ENCODE measurements at regions not wholly inside any gene's neighbourhood (a gene's known extent, or its start where the extent isn't known, plus 50 kb on each side); places are given as distances from the start of the nearest gene placed in this dataset.

DNA sequence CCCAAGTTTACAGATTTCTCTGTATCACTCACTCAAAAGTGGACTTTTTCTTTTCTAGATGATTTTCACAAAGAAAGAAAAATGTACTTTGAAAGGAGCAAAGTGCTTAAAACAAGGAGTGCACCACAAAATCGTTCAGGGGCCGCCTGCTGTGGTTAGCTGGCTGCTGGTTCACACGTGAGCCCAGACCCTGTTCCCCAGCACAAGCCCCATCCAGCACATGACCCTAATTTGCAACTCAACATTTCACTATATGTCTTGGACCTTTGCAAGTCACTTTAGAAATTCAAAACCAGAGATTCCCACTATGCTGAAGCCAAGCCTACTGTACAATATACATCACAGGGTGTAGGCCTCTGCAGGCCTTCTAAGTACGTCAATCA is 95.5 kb upstream of the NHSL1 start:
- intact Hi-C loops (cut with micrococcal nuclease) = loop anchor here (5.0 to 10.0 kb wide), 3 partner anchors 477 to 773 kb away; no protein-coding TSS in a partner anchor
- Histone ChIP-seq H3K27ac (ENCODE audit: low read depth, low read length) (no peak overlapping the region), H3K4me1 (ENCODE audit: control insufficient read depth in 2 of 2, insufficient read depth in 2 of 2, low read length in 2 of 2) (peaks cover 0 to 11% of the 10 kb centered on the region in 2 donors), H3K9me3 (ENCODE audit: control insufficient read depth in 2 of 3, low read length in 3 of 3) (no peaks in the 10 kb centered on the region), H3K27me3 (ENCODE audit: control insufficient read depth in 2 of 2, insufficient read depth in 2 of 2, low read length in 2 of 2) (no peaks in the 10 kb centered on the region), H3K4me3 (ENCODE audit: low read length) (no peak overlapping the region), H3K36me3 (ENCODE audit: control insufficient read depth in 2 of 3, insufficient read depth in 3 of 3, low read length in 3 of 3) (no peaks in the 10 kb centered on the region)
- Mint-ChIP-seq H3K36me3 (no peaks in the 10 kb centered on the region), H3K9me3 (no peaks in the 10 kb centered on the region), H3K4me3 (no peak overlapping the region), H3K27me3 (peaks cover 0 to 3% (median 0%) of the 10 kb centered on the region in 5 donors), H3K27ac (no peak overlapping the region), H3K4me1 (peaks cover 9 to 18% (median 14%) of the 10 kb centered on the region in 7 donors)
- ATAC-seq (no peak), DNase-seq (no peak)
- ChIA-PET CTCF (interaction anchor here (1.7 kb wide), 1 partner anchor 171 kb away, joined by 6 read pairs; no protein-coding TSS in a partner anchor), POLR2A (no interaction called here)

- H3K27me3 ChIP-seq (ENCODE audit: control insufficient read depth in 2 of 2, insufficient read depth in 2 of 2, low read length in 2 of 2) = no peaks in the 10 kb centered on the region
- CTCF ChIA-PET = no interaction called here
- H3K36me3 ChIP-seq (ENCODE audit: control insufficient read depth in 2 of 3, insufficient read depth in 3 of 3, low read length in 3 of 3) = no peaks in the 10 kb centered on the region
- no peak overlapping the region for H3K27ac Mint-ChIP-seq
- ATAC-seq (no peak), DNase-seq (no peak)
- no peak overlapping the region for H3K4me3 ChIP-seq (ENCODE audit: low read length)
- intact Hi-C loops (cut with micrococcal nuclease) = loop anchor here in 1 of 2 donors (10.0 kb wide), 1 partner anchor 629 kb away; no protein-coding TSS in a partner anchor
- H3K4me1 Mint-ChIP-seq = peaks cover 9 to 18% (median 13%) of the 10 kb centered on the region in 7 donors
- H3K27ac ChIP-seq (ENCODE audit: low read depth, low read length) = no peak overlapping the region
- no peaks in the 10 kb centered on the region for H3K9me3 ChIP-seq (ENCODE audit: control insufficient read depth in 2 of 3, low read length in 3 of 3)
- POLR2A ChIA-PET = no interaction called here
- H3K27me3 Mint-ChIP-seq = peaks cover 0 to 6% (median 0%) of the 10 kb centered on the region in 5 donors
- H3K36me3 Mint-ChIP-seq = no peaks in the 10 kb centered on the region
- H3K4me3 Mint-ChIP-seq = no peak overlapping the region
- H3K9me3 Mint-ChIP-seq = no peaks in the 10 kb centered on the region
- peaks cover 0 to 11% of the 10 kb centered on the region in 2 donors for H3K4me1 ChIP-seq (ENCODE audit: control insufficient read depth in 2 of 2, insufficient read depth in 2 of 2, low read length in 2 of 2)
These were observed 96.8 kb upstream of the NHSL1 start for GRCh38 chr6:138596126-138596525.

- CTCF ChIA-PET = no interaction called here
- H3K4me1 ChIP-seq (ENCODE audit: control insufficient read depth in 2 of 2, insufficient read depth in 2 of 2, low read length in 2 of 2) = peaks cover 0 to 11% of the 10 kb centered on the region in 2 donors
These were observed 97.3 kb upstream of the NHSL1 start for GRCh38 chr6:138596591-138596990.

DNA sequence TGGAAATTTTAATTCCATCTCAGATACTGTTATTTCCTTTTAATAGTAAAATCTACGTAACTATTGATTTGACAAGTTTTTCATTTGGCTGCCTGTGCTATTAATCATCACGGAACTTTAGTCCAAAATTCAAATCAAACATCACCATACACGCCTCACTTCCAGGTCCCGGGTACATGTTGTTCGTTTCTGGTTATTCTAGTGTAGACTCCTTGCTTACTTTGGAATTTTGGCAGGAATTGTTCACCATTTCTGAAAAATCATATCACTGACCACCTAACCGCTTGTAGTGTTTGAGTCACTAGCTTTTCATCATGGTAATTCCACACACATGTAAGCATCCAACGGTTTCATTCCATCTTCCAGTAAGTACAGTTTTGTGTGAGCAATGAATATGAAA is 98.0 kb upstream of the NHSL1 start:
- ChIA-PET POLR2A (no interaction called here), CTCF (no interaction called here)
- peaks cover 0 to 14% (median 3%) of the 10 kb centered on the region in 5 donors for H3K27me3 Mint-ChIP-seq
- no peaks in the 10 kb centered on the region for H3K9me3 ChIP-seq (ENCODE audit: control insufficient read depth in 2 of 3, low read length in 3 of 3)
- ATAC-seq = no peak
- H3K36me3 ChIP-seq (ENCODE audit: control insufficient read depth in 2 of 3, insufficient read depth in 3 of 3, low read length in 3 of 3) = no peaks in the 10 kb centered on the region
- H3K27ac ChIP-seq (ENCODE audit: low read depth, low read length) = no peak overlapping the region
- peaks cover 0 to 11% of the 10 kb centered on the region in 2 donors for H3K4me1 ChIP-seq (ENCODE audit: control insufficient read depth in 2 of 2, insufficient read depth in 2 of 2, low read length in 2 of 2)
- peaks cover 9 to 18% (median 13%) of the 10 kb centered on the region in 7 donors for H3K4me1 Mint-ChIP-seq
- intact Hi-C loops (cut with micrococcal nuclease) = loop anchor here in 1 of 2 donors (10.0 kb wide), 1 partner anchor 627 kb away; no protein-coding TSS in a partner anchor
- no peak overlapping the region for H3K4me3 Mint-ChIP-seq
- H3K27ac Mint-ChIP-seq = no peak overlapping the region
- H3K4me3 ChIP-seq (ENCODE audit: low read length) = no peak overlapping the region
- no peaks in the 10 kb centered on the region for H3K27me3 ChIP-seq (ENCODE audit: control insufficient read depth in 2 of 2, insufficient read depth in 2 of 2, low read length in 2 of 2)
- no peaks in the 10 kb centered on the region for H3K9me3 Mint-ChIP-seq
- H3K36me3 Mint-ChIP-seq = no peaks in the 10 kb centered on the region
- no peak for DNase-seq

More at GRCh38 chr6:138596591-138596990, 97.3 kb upstream of the NHSL1 start:
- Histone ChIP-seq H3K27me3 (ENCODE audit: control insufficient read depth in 2 of 2, insufficient read depth in 2 of 2, low read length in 2 of 2) (no peaks in the 10 kb centered on the region), H3K9me3 (ENCODE audit: control insufficient read depth in 2 of 3, low read length in 3 of 3) (no peaks in the 10 kb centered on the region), H3K4me3 (ENCODE audit: low read length) (no peak overlapping the region), H3K36me3 (ENCODE audit: control insufficient read depth in 2 of 3, insufficient read depth in 3 of 3, low read length in 3 of 3) (no peaks in the 10 kb centered on the region), H3K27ac (ENCODE audit: low read depth, low read length) (no peak overlapping the region)
- no peaks in the 10 kb centered on the region for H3K9me3 Mint-ChIP-seq
- H3K27me3 Mint-ChIP-seq = peaks cover 0 to 10% (median 0%) of the 10 kb centered on the region in 5 donors
- H3K4me1 Mint-ChIP-seq = peaks cover 9 to 18% (median 13%) of the 10 kb centered on the region in 7 donors
- H3K36me3 Mint-ChIP-seq = no peaks in the 10 kb centered on the region
- no peak for DNase-seq
- H3K4me3 Mint-ChIP-seq = no peak overlapping the region
- POLR2A ChIA-PET = no interaction called here
- no peak for ATAC-seq
- H3K27ac Mint-ChIP-seq = no peak overlapping the region
- intact Hi-C loops (cut with micrococcal nuclease) = loop anchor here in 1 of 2 donors (10.0 kb wide), 1 partner anchor 628 kb away; no protein-coding TSS in a partner anchor

DNA sequence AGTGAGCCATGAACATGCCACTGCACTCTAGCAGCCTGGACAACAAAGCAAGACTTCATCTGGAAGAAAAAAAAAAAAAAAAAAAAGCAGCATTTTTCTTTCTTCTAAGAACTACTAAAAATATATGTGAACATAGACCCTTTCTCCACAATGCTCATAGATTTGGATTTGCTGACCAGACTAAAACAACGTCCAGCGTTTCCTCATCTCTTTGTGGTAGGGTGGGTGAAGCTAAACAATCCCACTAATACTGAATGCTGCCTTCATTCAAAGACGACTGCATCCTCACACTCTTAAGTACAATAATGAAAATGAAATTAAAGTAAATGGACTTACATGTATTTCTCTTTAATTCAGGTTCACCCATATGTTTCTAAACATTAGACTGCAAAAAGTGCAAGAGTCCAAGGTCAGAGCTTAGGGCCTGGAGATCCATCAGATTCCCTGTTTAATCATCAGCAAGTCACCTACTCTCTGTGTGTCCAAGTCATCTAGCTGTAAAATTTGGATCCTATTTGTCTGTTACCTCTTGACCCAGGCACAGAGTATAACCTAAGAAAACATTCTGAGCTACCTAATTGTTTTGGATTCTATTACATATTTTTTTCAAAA is 99.4 kb upstream of the NHSL1 start:
- intact Hi-C loops (cut with micrococcal nuclease) = loop anchor here in 1 of 2 donors (10.0 kb wide), 1 partner anchor 626 kb away; no protein-coding TSS in a partner anchor
- no peaks in the 10 kb centered on the region for H3K9me3 ChIP-seq (ENCODE audit: control insufficient read depth in 2 of 3, low read length in 3 of 3)
- Mint-ChIP-seq H3K27ac (no peak overlapping the region), H3K36me3 (no peaks in the 10 kb centered on the region), H3K27me3 (peaks cover 5 to 26% (median 9%) of the 10 kb centered on the region in 5 donors), H3K4me3 (no peak overlapping the region), H3K4me1 (peaks cover 0 to 6% (median 1%) of the 10 kb centered on the region in 7 donors), H3K9me3 (no peaks in the 10 kb centered on the region)
- no peak overlapping the region for H3K4me3 ChIP-seq (ENCODE audit: low read length)
- POLR2A ChIA-PET = no interaction called here
- CTCF ChIA-PET = interaction anchor here (0.6 kb wide), 1 partner anchor 171 kb away, joined by 3 read pairs; no protein-coding TSS in a partner anchor
- DNase-seq = no peak
- H3K36me3 ChIP-seq (ENCODE audit: control insufficient read depth in 2 of 3, insufficient read depth in 3 of 3, low read length in 3 of 3) = no peaks in the 10 kb centered on the region
- no peak overlapping the region for H3K27ac ChIP-seq (ENCODE audit: low read depth, low read length)
- H3K4me1 ChIP-seq (ENCODE audit: control insufficient read depth in 2 of 2, insufficient read depth in 2 of 2, low read length in 2 of 2) = no peaks in the 10 kb centered on the region
- H3K27me3 ChIP-seq (ENCODE audit: control insufficient read depth in 2 of 2, insufficient read depth in 2 of 2, low read length in 2 of 2) = no peaks in the 10 kb centered on the region
- ATAC-seq = no peak

GRCh38 chr6:138600261-138600660 is 101.0 kb upstream of the NHSL1 start:
- H3K9me3 ChIP-seq (ENCODE audit: control insufficient read depth in 2 of 3, low read length in 3 of 3) = no peaks in the 10 kb centered on the region
- H3K27me3 Mint-ChIP-seq = peaks cover 10 to 38% (median 20%) of the 10 kb centered on the region in 5 donors
- no peak overlapping the region for H3K4me3 Mint-ChIP-seq
- no peaks in the 10 kb centered on the region for H3K36me3 Mint-ChIP-seq
- H3K27ac ChIP-seq (ENCODE audit: low read depth, low read length) = no peak overlapping the region
- H3K4me3 ChIP-seq (ENCODE audit: low read length) = no peak overlapping the region
- DNase-seq = no peak
- H3K36me3 ChIP-seq (ENCODE audit: control insufficient read depth in 2 of 3, insufficient read depth in 3 of 3, low read length in 3 of 3) = no peaks in the 10 kb centered on the region
- ATAC-seq = no peak
- H3K27ac Mint-ChIP-seq = no peak overlapping the region
- H3K27me3 ChIP-seq (ENCODE audit: control insufficient read depth in 2 of 2, insufficient read depth in 2 of 2, low read length in 2 of 2) = no peaks in the 10 kb centered on the region
- intact Hi-C loops (cut with micrococcal nuclease) = no loop called here
- ChIA-PET CTCF (no interaction called here), POLR2A (no interaction called here)
- no peaks in the 10 kb centered on the region for H3K4me1 Mint-ChIP-seq
- H3K9me3 Mint-ChIP-seq = no peaks in the 10 kb centered on the region
- no peaks in the 10 kb centered on the region for H3K4me1 ChIP-seq (ENCODE audit: control insufficient read depth in 2 of 2, insufficient read depth in 2 of 2, low read length in 2 of 2)

DNA sequence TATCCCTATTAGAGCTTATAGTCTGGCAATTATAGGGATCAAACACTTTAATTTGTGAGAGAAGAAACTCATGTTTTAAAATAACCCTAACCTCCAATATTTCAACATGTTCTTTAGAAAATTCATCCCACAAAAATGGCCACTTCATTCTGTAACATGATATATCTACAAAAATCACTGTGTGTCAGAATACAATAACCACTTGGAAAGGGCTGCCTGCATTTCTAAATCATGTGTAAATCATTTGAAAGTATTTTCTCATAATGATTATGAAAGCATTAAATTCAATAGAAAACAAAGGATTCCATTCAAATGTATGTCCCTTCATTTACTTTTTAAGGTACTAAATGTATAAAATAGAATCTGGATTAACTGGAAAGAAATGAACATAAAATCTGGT is 101.4 kb upstream of the NHSL1 start:
- Mint-ChIP-seq H3K4me3 (no peak overlapping the region), H3K9me3 (no peaks in the 10 kb centered on the region), H3K27ac (no peak overlapping the region), H3K36me3 (no peaks in the 10 kb centered on the region), H3K27me3 (peaks cover 10 to 38% (median 24%) of the 10 kb centered on the region in 5 donors), H3K4me1 (no peaks in the 10 kb centered on the region)
- Histone ChIP-seq H3K27me3 (ENCODE audit: control insufficient read depth in 2 of 2, insufficient read depth in 2 of 2, low read length in 2 of 2) (no peaks in the 10 kb centered on the region), H3K4me1 (ENCODE audit: control insufficient read depth in 2 of 2, insufficient read depth in 2 of 2, low read length in 2 of 2) (no peaks in the 10 kb centered on the region), H3K4me3 (ENCODE audit: low read length) (no peak overlapping the region), H3K36me3 (ENCODE audit: control insufficient read depth in 2 of 3, insufficient read depth in 3 of 3, low read length in 3 of 3) (no peaks in the 10 kb centered on the region), H3K27ac (ENCODE audit: low read depth, low read length) (no peak overlapping the region), H3K9me3 (ENCODE audit: control insufficient read depth in 2 of 3, low read length in 3 of 3) (no peaks in the 10 kb centered on the region)
- DNase-seq = no peak
- intact Hi-C loops (cut with micrococcal nuclease) = no loop called here
- ChIA-PET CTCF (no interaction called here), POLR2A (no interaction called here)
- ATAC-seq = no peak

All from naive thymus-derived CD4-positive, alpha-beta T cell (primary cell).